ENCODE measurements at regions not wholly inside any gene's neighbourhood (a gene's known extent, or its start where the extent isn't known, plus 50 kb on each side); places are given as distances from the start of the nearest gene placed in this dataset.

GRCh38 chr6:134846865-134847264, 103.0 kb downstream of the ALDH8A1 start:
- Histone ChIP-seq H3K27me3 (replicated peaks; ENCODE audit: insufficient read depth, low read length) (no peaks in the 10 kb centered on the region), H3K9ac (ENCODE audit: low read length) (no peak overlapping the region), H3K79me2 (ENCODE audit: low read length) (no peaks in the 10 kb centered on the region), H3K4me2 (ENCODE audit: low read depth, low read length) (no peak overlapping the region), H3K27ac (ENCODE audit: low read length) (no peak overlapping the region), H2AFZ (ENCODE audit: low read length) (no peak overlapping the region), H3K4me3 (ENCODE audit: low read length) (no peak overlapping the region), H3K4me1 (ENCODE audit: low read length) (no peaks in the 10 kb centered on the region), H4K20me1 (ENCODE audit: insufficient read depth, low read length) (no peaks in the 10 kb centered on the region), H3F3A (ENCODE audit: insufficient read depth, low read length) (no peaks in the 10 kb centered on the region), H3K36me3 (replicated peaks; ENCODE audit: insufficient read depth, low read length) (no peaks in the 10 kb centered on the region), H3K9me2 (replicated peaks; ENCODE audit: insufficient read depth, low read length) (no peaks in the 10 kb centered on the region), H3K9me3 (replicated peaks; ENCODE audit: insufficient read depth, low read length) (no peaks in the 10 kb centered on the region)
- DNase-seq, result no peak
- TF ChIP-seq EZH2phosphoT487 (IDR thresholded peaks at IDR 0.05; ENCODE audit: low read length), result no peak
- no peak for TF ChIP-seq EZH2 (optimal IDR thresholded peaks at IDR 0.05; ENCODE audit: low read depth, low read length)
- TF ChIP-seq CTCF (IDR thresholded peaks at IDR 0.05; ENCODE audit: low read length), result no peak

GRCh38 chr6:134846031-134846430, 103.9 kb downstream of the ALDH8A1 start:
- DNase-seq, result no peak
- Histone ChIP-seq H3K79me2 (ENCODE audit: low read length) (no peaks in the 10 kb centered on the region), H3K27ac (ENCODE audit: low read length) (no peak overlapping the region), H3K9me3 (replicated peaks; ENCODE audit: insufficient read depth, low read length) (no peaks in the 10 kb centered on the region), H3K4me2 (ENCODE audit: low read depth, low read length) (no peak overlapping the region), H3K27me3 (replicated peaks; ENCODE audit: insufficient read depth, low read length) (no peaks in the 10 kb centered on the region), H3K4me3 (ENCODE audit: low read length) (no peak overlapping the region), H3K9ac (ENCODE audit: low read length) (no peak overlapping the region), H3K36me3 (replicated peaks; ENCODE audit: insufficient read depth, low read length) (no peaks in the 10 kb centered on the region), H3K4me1 (ENCODE audit: low read length) (no peaks in the 10 kb centered on the region), H3K9me2 (replicated peaks; ENCODE audit: insufficient read depth, low read length) (no peaks in the 10 kb centered on the region), H4K20me1 (ENCODE audit: insufficient read depth, low read length) (no peaks in the 10 kb centered on the region), H3F3A (ENCODE audit: insufficient read depth, low read length) (no peaks in the 10 kb centered on the region), H2AFZ (ENCODE audit: low read length) (no peak overlapping the region)
- TF ChIP-seq EZH2phosphoT487 (IDR thresholded peaks at IDR 0.05; ENCODE audit: low read length) (no peak), EZH2 (optimal IDR thresholded peaks at IDR 0.05; ENCODE audit: low read depth, low read length) (no peak), CTCF (IDR thresholded peaks at IDR 0.05; ENCODE audit: low read length) (no peak)

- Histone ChIP-seq H4K20me1 (ENCODE audit: insufficient read depth, low read length) (no peaks in the 10 kb centered on the region), H3K79me2 (ENCODE audit: low read length) (no peaks in the 10 kb centered on the region), H3K4me2 (ENCODE audit: low read depth, low read length) (no peak overlapping the region), H3K9me3 (replicated peaks; ENCODE audit: insufficient read depth, low read length) (no peaks in the 10 kb centered on the region), H3K9me2 (replicated peaks; ENCODE audit: insufficient read depth, low read length) (no peaks in the 10 kb centered on the region), H3F3A (ENCODE audit: insufficient read depth, low read length) (no peaks in the 10 kb centered on the region), H3K36me3 (replicated peaks; ENCODE audit: insufficient read depth, low read length) (no peaks in the 10 kb centered on the region), H3K27ac (ENCODE audit: low read length) (no peak overlapping the region), H3K4me1 (ENCODE audit: low read length) (no peaks in the 10 kb centered on the region), H3K27me3 (replicated peaks; ENCODE audit: insufficient read depth, low read length) (no peaks in the 10 kb centered on the region), H2AFZ (ENCODE audit: low read length) (no peak overlapping the region), H3K9ac (ENCODE audit: low read length) (no peak overlapping the region), H3K4me3 (ENCODE audit: low read length) (no peak overlapping the region)
- no peak for DNase-seq
- TF ChIP-seq EZH2 (optimal IDR thresholded peaks at IDR 0.05; ENCODE audit: low read depth, low read length) (no peak), EZH2phosphoT487 (IDR thresholded peaks at IDR 0.05; ENCODE audit: low read length) (no peak), CTCF (IDR thresholded peaks at IDR 0.05; ENCODE audit: low read length) (no peak)
Measured at GRCh38 chr6:134844120-134844519, 105.8 kb downstream of the ALDH8A1 start.
